GM18508 (cell line): ENCODE measurements at regions not wholly inside any gene's neighbourhood (a gene's known extent, or its start where the extent isn't known, plus 50 kb on each side); places are given as distances from the start of the nearest gene placed in this dataset.

Experiments used
- ATAC-seq: cut with Tn5 transposase; IDR thresholded peaks from one replicate; pipeline ENCODE4 v1.9.1; 2021; ENCODE audit warnings: moderate number of reproducible peaks; ENCODE audit not compliant: insufficient read depth, unreplicated experiment

DNA sequence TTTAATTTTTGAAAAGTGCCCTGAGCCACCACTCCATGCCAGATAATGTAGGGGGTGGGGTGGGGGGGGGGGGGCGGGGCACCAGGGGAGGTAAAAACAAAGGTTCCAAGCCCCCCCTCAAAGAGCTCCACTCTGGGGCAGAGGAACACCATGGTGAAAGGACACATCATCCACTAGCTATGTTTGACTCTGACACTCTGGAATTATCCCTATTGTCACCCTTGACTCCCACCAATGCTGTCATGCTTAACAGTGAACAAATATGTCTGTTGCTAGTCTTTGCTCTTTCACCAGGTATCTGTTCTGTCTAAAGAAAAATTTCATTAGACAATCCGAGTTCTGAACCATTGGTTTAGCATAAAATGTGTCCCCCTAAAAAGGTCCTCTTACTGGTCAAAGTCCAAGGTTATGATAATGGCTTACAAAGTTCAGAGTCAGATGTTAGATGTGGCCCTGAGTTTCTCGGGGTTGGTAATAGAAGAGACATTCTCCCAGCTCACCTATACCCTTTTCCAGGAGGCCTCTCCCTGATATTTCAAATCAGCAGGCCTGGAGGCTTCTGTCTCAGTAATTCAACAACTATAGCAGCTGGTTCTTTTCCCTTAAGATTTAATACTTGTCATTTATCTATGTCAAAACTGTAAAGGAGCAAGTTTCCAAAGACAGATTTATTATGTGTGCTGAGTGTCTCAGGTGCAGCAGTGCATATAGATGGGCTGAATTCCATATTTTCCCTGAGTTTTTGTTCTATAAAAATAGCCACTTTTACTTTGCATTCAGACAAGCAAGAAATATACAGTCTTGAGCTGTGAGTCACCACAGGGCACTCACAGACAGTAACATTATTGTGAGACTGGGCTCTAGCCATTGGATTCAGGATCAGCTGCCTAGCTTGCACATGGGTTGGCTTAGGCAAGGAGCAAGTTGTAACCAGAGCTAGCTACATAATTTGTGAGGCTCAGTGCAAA lies 174.1 kb downstream of the CSNK2A3 start:
- no peak for ATAC-seq

DNA sequence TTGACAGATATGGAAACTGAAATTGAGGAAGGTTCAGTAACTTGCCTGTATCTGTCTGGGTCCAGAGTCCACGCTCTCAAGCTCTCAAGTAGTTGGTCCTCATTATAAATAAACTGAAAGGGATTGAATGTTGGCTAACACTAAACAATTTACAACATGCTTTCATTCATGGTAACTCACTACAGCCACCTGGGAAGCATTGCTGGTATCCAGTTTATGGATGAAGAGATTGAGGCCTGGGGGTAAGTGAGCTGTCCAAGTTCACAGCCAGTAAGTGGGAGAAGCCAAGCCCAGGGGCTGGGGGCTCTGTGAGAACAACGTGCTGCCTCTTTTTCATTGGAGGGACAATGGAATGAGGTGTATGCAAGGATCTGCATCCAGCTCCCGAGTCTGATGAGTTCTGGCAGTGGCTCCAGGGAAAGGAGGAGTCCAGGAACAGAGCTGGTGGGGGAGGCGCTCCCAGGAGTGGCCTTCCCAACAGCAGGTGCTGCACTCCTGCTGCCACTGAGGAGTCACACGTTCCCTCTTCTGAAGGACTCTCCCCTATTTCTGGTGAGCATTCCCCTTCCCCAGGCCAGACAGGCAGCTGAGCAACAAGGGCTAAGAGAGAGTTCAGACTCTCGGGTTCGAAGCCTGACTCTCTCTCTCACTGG lies 175.8 kb downstream of the CSNK2A3 start:
- no peak for ATAC-seq

DNA sequence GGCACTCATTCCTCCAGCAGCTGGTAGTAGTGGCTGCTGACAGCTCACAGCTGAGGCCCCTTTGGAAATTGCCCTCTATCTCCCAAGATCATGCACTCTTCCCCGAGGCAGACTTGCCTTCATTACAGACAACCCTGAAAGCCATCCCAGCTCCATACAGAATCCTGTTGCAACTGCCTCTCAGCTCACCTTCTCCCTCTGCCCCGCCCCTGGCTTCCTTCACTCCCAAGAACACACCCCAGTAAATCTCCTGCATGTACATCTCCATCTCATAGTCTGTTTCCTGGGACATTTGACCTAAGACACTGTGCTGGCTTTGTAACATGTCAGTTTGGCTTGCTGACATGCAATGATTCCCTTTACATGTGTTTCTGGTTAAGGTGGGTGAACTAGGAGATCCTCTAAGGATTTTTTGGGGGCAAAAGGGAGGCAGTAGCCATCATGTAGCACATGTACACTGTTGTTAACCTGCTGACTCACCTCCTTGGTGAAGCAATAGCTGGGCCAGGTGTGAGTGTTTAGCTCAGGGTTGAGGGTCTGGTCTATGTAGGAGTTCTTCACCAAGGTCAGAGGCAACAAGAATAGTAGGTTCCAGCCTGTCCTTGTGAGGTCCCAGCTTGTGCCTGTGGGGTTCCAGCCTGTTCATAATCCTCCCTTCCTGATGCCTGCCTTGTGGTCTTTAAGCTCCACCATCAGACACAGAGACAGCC lies 179.6 kb downstream of the CSNK2A3 start:
- ATAC-seq, result no peak

DNA sequence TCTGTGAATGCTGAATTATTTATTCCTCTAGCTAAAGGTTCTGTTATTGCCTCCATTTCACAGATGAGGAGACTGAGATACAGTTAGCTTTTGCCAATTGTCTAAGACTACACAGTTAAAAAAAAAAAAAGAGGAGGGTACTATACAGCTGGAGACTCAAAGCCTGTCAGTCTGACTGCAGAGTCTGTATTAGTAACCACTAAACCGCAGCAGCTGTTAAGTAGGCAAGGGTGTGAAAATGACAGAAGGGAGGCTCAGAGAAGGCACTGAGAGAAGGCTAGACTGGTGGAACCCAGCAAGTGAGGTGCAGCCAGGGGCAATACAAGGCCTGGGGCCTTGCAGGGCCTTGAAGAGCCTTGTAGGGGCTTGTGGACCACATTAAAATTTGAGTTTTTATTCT lies 181.2 kb downstream of the CSNK2A3 start:
- ATAC-seq, result no peak

DNA sequence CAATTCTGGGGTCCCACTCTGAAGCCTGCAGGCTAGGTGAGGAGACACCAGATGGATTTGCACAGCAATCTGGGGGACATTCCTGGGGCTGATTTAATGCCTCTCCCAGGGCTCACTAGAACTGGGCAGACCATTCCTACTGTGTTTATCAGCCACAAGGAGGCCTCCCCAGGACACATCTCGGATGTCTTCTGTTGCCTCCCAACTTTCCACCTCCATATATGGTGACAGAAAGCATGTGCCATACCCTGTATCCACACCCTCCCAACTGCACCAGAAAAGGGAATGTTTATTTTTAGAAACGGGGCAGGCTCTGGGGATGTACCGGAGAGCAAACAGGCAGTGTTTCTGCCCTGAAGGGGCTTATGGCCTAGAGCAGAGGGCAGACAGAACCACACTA lies 181.8 kb downstream of the CSNK2A3 start:
- no peak for ATAC-seq

DNA sequence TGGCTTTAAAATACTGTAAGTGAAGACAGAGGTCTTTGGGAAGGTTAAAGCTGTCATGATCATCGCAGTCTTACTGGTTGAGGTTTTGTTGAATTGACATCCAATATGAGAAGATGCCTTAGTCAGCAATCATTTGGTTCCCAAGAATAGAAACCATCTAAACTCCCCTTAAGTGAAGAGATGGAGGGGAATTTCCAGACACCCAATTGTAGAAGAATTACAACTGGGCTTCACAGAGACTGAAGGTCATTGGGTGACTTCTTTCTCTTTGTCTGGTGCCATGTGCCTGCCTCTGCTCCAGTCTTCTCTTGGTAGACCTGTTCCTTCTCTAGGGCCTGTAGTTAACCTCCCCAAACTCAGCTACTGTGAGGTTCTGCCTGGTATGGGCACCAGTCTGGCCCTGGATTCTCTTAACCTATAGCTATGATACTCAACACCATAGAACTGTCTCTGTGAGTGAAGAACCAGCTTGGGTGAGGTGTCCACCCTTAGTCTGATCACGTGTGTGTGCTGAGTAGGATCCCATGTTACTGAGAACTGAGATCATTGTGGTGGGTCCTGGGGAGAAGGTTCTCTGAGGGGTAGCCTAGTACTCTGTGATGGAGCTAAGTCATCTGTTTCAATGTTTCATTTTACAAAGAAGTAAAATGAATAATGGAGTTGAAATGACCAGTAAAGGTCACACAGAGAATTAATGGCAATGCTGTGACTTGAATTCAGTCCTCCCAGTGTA lies 182.5 kb downstream of the CSNK2A3 start:
- ATAC-seq, result no peak

DNA sequence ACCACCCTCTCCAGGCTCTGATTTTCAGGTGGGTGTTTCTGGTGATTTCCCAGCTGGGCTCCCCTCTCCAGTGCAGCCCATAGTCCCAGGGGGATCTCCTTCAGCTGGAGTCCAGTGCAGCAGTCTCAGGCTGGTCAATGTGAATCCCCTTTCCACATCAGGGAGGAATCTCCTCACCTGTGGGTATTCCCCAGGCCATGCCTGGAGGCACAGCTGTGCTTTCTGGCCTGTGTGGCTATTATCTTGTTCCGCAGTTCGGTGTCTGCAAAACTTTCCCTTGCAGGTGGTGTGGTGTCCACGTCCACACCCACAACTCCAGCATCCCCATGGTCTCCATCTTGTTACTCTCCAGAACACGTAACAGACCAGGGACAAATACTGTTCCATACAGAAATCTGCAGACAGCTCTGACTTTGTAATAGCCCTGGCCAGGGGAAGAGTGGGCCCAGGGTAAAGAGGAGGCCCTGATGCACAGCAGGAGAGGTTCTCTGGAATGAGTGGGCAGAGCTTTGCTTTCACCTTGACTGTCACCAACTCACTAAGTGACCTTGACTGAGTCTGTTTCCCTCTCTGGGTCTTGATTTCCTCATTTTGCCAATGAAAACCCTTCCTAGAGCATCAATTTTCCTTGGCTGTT lies 183.2 kb downstream of the CSNK2A3 start:
- ATAC-seq, result no peak

DNA sequence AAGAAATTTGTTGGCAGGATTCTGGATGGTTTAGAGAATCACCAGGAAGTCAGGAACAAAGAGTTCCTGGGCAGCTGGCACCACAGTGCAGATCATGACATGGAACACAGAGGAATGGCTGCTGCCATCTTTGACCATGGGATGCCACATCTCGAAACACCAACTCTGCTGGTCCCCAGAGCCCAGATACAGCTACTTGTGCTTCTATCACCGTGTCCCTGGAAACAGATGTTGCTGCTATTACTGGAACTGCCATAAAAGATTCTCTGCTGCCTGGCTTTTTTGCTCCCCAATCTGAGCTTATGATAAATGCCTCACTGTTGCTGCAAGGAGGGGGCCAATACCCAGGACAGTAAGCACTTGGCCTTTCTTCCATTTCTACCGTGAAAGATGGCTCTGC lies 185.2 kb downstream of the CSNK2A3 start:
- ATAC-seq, result no peak

DNA sequence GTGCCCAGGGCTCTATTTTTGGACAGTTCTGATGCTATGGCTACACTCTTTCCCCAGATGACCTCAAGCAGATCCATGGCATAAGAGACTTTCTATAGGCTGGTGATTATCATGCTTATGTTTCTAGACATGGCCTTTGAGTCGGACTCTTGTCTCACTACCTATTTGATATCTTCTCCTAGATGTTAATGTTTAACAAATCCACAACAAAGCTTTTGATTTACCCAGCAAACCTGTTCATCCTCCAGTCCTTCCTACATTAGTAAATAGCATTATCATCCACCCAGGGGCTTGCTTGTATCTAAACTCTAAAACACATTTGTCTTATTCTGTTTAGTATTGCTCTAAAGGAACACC lies 188.7 kb downstream of the CSNK2A3 start:
- no peak for ATAC-seq

DNA sequence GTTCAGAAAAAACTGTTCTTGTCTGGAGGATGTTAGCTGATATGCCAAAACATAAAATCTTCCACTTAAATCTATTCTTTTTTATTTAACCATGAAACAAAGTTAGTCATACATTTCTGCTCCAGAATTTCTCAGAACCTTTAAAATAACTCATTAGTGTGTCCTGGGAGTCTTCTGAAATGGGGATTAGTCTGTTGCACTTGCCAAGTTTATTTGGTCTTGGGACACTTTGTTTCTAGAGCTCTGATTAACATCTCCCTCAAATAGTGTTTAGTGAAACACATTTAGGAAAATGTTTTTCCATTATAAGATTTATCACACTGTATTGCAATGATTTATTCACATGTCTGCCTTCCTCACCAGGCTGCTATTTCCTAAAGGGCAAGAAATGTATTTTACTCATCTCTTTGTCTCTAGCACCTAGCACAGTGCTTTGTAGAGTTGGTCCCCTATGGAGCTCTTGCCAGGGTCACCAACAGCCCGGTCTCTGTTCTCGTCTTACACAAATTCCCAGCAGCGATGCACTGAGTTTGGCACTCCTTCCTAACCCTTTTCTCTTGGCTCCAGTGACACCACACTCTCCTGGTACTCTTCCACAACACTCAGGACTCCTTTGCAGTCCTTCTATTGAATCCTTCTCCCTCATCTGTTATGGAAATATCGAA lies 189.2 kb downstream of the CSNK2A3 start:
- ATAC-seq, result no peak

DNA sequence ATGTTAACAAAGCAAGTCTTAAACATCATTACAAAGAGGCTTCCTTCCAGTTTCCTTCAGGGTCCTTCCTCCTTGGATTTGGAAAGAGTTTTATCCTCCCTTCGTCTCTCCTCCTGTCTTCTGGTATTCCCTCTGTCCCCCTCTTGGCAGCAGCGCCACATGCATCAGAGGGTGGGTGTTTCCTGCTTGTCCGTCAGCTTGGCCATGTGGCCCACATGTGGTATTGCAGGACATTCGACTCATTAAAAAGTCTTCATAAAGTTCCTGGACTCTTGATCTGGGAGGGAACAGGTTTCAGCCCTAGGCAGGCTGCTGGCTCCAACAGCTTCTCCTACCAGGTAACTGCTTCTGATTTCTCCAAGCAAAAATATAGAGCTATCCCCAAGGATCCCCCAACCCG lies 189.8 kb downstream of the CSNK2A3 start:
- ATAC-seq, result no peak

DNA sequence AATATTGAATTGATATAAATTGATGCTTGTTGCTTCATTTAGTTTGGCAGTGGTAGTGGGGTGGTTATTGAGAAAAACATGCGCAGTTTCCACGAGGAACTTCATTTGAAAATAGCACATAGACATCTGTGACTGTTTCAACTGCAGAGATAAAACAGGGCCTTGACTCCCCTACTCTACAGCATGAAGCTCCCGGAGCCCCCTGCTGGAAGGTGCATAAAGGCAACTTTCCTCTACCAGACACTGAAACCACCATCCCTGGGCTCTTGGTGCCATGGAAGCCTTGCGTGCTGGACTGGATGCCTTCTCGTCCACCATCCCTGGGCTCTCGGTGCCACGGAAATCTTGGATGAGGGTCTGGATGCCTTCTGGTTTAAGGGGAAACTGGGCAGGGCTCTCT lies 195.9 kb downstream of the CSNK2A3 start:
- no peak for ATAC-seq

DNA sequence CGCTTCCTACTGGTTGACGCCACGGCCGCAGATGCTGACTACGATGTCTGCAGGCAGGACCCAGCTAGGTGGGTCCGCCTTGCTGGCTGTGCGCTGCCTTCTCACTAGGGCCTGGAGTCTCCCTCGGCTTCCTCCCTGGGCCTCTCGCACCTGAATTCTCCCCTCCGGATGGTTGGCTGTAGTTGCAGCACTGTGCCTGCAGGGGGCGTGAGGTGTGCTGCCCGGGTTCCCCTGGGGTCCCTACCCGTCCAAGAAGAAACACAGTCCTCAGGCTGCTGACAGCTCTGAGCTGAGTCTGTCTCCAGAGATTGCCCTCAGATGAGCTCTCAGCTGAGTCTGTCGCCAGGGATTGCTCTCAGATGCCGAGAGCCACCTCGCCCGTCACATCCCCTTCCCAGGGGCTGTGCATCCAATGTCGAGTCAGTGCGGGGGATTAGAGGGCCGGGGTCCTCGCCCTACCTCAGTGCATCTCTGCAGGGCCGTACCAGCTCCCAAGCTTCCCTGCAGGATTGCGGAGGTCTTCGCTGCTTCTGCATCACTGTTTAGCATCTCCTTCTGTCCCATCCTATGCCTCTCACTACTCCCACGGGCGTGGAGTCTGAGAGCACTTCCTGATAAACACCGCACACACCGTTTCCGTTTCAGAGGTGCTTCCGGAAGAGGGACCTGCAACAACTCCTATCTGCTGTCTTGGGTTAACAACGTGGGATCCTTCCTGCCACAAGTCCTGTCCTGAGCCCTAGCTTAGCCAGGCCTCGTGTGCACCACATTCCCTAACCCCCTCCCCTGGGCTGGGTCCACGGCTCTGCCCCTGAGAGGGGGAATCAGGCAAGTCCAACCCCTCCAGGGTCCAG lies 196.9 kb downstream of the CSNK2A3 start:
- no peak for ATAC-seq

DNA sequence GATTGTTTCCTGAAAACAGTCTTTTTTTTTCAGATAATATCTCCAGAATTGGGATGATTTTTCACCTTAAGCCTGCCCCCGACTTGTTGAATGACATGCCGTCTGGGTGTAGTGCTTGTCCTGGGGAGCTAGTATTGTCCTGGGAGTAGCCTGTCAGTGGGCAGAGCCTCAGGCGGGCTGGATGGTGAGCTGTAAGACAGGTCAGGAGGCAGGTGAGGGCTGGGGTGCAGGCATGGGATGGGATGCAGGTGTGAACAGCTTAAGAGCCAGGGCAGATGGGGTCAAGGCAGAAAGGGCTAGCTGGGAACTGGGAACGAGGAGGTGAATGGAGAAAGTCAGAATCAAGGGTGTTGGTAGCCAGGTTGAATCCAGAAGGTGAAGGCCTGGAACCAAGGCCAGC lies 200.2 kb downstream of the CSNK2A3 start:
- ATAC-seq, result no peak

DNA sequence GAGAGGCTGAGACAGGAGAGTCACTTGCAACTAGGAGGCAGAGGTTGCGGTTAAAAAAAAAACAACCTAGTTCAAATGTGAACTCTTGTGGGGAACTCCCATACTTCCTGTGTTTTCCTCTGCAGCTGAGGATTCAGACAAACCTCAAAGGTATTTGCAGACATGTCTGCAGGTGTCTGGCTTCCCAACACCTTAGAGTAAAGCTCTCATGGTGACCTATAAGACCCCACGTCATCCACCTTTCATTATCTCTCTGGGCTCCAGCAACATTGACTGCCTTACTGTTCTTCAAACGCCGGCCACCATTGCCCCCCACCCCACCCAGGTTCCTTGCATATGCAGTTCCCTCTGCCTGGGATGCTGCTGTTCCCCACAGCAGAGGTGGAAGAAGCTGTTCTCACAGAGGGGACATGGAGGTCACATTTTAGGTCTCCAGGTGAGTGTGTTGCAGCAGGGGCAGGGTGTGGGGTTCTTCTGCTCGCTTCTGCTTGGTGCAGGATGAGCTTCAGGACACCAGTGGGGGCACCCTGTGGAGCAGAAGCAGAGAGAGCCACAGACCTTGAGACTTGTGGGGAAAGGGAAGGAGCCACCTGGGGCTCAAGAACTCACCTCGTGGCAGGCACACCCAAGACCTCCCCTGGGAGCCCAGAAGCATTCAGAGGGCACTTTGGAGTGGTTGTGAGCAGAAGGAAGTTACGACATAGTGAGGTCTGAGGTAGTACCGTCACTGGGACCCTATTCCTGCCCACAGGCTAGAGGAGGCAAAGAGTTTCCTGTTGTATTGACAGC lies 203.2 kb downstream of the CSNK2A3 start:
- ATAC-seq, result no peak

DNA sequence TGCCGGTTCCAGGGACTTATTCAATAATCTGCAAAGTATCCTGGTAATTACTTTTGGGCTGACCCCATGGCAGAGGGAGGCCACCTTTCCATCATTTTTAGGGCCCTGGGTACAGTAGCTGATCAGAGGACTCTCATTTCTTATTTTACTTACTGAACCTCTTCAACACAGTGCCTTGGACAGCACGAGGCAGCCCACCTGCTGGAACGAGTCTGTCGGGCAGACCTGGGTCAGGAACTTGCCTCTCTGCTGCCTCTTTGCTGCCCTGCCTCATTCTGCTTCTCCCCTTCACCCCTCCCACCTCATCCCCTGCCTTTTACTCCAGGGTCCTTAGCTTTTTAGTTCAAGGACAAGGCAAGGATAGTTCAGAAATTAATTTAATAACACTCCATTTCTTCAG lies 204.5 kb downstream of the CSNK2A3 start:
- ATAC-seq, result no peak

DNA sequence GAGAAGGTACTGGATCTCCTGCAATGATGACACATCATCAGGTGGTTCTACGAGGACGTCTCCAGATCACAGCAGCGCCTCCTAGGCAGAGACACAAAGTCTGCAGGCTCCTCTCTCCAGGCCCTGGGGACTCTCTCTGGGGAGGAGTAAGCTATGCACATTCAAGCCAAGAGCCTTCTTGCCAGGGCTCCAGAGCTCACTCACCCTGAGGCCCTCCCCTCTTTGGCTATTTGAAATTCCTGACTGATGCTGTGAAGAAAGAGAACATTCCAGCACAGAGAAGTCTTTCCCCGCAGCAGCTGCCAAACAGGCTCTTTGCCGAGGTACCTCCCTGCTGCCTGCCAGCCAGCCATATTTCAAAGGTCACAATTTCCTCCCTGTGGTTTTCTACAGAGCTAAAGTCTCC lies 204.9 kb downstream of the CSNK2A3 start:
- ATAC-seq, result no peak

DNA sequence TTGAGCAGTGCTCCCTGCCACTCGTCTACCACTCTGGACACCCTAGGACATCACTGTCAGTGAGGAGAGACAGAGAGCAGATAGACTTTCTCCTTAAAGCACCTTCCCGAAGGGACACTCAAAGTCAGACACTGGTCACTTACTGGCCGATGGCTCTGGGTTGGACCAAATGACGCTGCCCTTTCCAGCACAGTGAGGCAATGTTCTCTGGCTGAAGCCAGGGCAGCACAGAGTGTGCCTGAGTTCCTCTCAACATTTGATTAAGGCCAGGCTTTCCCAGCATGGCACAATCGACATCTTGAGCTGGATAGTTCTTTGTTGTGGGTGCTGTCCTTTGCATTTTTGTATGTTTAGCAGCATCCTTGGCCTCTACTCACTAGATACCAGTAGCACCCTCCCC lies 206.2 kb downstream of the CSNK2A3 start:
- no peak for ATAC-seq
